GM21381 (cell line): ENCODE measurements at regions not wholly inside any gene's neighbourhood (a gene's known extent, or its start where the extent isn't known, plus 50 kb on each side); places are given as distances from the start of the nearest gene placed in this dataset.

Source experiments
- ATAC-seq: cut with Tn5 transposase; IDR thresholded peaks from one replicate; pipeline ENCODE4 v1.9.1; 2021; ENCODE audit warnings: mild to moderate bottlenecking, moderate library complexity; ENCODE audit not compliant: unreplicated experiment

- no peak for ATAC-seq
Observed at GRCh38 chr2:57893786-57894185, 152.8 kb upstream of the VRK2 start.

- no peak for ATAC-seq
Observed at GRCh38 chr2:57894381-57894780, 152.2 kb upstream of the VRK2 start.

- ATAC-seq, result no peak
Observed at GRCh38 chr2:57897920-57898319, 148.7 kb upstream of the VRK2 start.

- ATAC-seq, result no peak
Observed at GRCh38 chr2:57899898-57900297, 146.7 kb upstream of the VRK2 start.

DNA sequence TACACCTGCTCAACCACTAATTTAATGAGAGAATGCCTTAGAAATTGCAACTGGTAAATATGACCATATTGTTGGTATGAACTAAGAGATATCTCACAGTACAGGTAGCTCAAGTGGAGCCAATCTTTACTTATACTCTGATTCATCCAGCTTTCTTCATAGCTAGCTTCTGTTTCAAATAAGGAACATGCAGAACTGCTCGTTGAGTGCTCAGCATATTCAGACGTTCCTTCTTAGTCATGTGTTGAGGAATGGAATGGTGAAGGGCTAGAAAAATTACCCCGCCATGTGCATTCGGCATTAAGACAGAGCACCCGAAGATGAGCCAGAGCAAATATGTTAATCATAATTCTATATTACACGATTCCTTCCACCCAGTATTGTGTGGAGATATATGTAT lies 144.0 kb upstream of the VRK2 start:
- ATAC-seq, result no peak

DNA sequence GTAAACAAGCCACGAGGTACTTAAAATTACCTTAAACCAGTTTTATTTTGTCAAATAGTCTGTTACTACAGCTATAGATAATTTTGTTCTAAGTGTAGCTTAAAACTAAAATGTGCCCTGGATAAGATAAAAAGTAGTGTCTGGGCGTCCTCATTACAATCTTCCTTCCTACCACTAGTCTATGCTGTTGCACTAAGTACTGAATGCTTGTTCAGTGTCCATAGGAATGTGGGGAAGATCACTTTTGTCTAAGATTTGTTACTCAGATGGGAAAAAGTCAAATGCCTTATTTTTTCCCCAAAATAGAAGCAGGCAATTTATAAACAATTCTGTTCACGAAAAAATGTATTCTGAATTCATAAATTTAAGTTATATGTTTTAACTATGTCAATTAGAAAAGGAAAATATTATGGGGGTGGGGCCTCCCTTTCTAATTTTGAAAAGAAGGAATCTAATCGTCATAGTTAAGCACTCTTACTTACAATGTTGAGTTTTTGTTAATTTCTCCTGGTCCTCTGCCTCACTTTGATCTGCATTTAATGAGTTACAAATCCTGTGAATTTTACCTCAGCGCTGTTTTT lies 140.4 kb upstream of the VRK2 start:
- peak; percentile 59 for ATAC-seq

GRCh38 chr2:57907411-57907810 lies 139.2 kb upstream of the VRK2 start:
- no peak for ATAC-seq

DNA sequence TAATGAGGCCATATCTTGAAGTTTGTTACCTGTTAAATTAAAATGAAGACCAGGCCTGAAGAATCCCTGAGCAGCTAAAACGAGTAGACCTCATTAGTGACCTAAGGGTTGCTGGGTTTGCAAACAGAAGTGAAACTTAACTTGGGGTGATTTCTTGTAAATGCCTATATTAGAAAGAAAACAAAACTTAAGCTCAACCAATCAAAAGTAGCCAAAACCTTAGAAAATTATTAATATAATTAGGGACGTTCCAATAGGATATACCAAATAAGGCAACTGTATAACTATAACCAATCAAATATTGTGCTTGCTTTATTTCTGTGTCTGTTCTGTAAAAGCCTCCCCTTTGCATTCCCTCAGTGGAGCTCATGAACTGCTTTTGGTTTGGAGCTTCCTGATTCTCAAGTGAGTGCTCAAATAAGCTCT lies 137.9 kb upstream of the VRK2 start:
- ATAC-seq, result peak; percentile 82

- ATAC-seq, result no peak
Observed at GRCh38 chr2:57918126-57918525, 128.5 kb upstream of the VRK2 start.

DNA sequence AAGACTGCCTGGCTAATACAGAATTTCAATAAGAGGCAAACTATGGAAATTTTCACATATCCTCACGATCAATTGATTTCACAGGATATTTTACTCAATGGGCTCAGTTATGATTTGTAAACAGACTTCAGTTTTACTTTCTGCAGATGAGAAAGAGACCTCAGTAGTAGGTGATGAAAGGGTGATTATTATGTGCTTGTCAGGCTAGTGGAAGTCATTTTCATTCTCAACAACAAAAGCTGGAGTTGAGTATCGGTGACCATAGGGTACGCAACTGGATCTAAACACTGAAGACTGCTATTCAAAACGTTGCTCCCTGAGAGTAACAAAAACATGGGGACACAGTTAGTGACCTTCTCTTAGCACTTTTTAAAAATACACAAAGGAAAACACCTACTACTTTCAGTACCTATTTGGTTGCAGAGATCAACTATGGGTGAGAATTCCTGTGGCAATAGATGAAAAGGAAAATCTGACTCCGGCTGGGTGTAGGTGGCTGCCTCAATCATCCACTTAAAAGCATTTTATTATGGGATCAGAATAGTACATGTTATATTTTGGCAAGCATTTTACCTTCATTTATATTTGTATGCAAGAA lies 126.2 kb upstream of the VRK2 start:
- peak; percentile 44 for ATAC-seq

- no peak for ATAC-seq
Observed at GRCh38 chr2:57934659-57935058, 111.9 kb upstream of the VRK2 start.

DNA sequence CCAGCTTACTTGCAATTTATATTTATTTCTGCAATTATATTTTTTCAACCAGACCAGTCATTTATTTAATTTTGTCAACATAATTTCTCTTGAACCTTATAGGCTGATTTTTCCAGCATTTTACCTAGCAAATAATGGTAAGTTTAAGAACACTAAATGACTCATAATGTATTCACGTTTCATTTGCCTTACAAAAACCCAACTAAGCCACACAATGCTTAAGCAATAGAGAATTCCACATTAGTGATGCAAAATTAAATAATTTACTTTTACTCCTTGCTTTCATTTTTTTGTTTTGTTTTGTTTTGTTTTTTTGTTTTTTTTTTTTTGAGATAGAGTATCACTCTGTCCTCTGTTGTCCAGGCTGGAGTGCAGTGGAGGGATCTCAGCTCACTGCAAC lies 110.4 kb upstream of the VRK2 start:
- no peak for ATAC-seq

DNA sequence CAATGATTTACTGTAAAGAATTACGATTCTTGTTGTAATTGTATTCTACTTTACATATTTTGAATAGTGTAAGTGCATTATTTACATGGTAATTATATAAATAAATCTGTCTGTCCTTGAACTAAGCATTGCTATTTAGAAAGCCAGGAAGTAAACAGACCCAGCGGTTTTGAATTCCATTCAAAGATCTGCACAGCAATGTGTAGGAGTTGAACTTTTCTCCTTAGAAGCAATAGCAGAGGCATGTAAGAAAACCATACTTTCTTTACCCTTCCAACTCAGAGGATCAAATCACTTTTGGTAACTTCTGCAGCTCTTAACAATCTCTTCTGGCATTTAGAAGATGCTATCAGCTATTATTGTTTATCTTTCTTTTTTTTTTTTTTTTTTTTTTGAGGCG lies 109.2 kb upstream of the VRK2 start:
- no peak for ATAC-seq

GRCh38 chr2:57941816-57942215 lies 104.8 kb upstream of the VRK2 start:
- no peak for ATAC-seq

GRCh38 chr2:57943315-57943714 lies 103.3 kb upstream of the VRK2 start:
- ATAC-seq, result no peak

GRCh38 chr2:57947398-57947797 lies 99.2 kb upstream of the VRK2 start:
- ATAC-seq, result no peak

- no peak for ATAC-seq
Observed at GRCh38 chr2:57954020-57954419, 92.6 kb upstream of the VRK2 start.

- no peak for ATAC-seq
Observed at GRCh38 chr2:57957238-57957637, 89.4 kb upstream of the VRK2 start.

DNA sequence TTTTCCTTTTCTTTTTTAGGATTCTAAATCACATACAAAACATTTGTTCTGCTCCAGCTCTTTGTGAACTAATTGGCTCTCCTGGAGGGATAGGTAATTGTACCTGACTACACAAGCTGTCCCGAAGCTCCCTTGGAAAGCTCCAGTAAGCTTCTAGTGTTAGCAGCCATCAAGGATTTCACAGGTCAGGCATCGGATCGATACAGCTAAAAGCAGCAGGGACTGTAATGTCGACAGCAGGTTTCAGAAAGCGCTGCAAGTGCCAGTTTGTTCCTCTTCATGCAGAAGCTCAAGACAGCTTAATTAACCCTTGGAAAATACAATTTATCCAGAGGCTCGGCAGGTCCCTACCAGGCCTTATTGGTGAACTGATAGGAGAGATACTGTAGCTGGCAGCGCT lies 87.2 kb upstream of the VRK2 start:
- ATAC-seq, result no peak

DNA sequence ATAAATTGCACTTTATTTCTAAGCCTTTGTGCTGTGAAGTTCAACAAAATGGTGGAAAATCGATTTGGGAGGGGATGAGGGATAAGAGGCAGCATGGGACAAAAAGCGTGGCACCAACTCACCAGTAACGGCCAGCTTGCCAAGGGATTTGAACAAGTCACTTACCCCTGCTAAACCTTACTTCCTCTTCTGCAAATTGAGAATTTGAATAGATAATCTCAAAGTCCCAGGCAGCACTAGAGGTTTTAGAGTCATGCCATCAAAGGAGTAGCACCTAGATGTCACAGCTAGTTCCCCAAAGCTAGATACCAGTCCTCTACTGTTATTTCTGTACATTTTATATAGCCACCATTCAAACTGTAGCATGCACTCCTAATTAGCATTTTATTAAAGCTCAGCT lies 83.7 kb upstream of the VRK2 start:
- no peak for ATAC-seq

DNA sequence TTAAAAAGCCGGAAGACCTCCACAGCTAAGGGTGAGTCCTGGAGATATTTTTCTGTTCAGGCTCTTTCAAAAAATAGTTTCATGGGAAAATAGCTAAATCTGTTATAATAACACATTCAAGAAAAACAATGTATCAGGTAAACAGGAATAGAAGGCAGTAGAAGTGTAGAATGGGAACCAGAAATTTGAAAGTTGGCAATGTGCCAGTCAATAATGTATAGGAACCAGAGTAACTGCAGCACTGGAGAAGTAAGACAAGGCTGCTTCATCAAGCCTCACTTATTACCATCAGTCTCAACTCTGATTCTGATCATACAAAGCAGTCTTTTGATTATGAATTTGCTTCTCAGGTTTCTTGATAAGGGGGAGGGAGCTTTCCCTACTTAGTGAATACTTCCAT lies 81.4 kb upstream of the VRK2 start:
- no peak for ATAC-seq

GRCh38 chr2:57965961-57966360 lies 80.6 kb upstream of the VRK2 start:
- ATAC-seq, result no peak

- no peak for ATAC-seq
Observed at GRCh38 chr2:57973621-57974186, 72.9 kb upstream of the VRK2 start.
